Psoas muscle (tissue), 7 donors: ENCODE measurements at regions not wholly inside any gene's neighbourhood (a gene's known extent, or its start where the extent isn't known, plus 50 kb on each side); places are given as distances from the start of the nearest gene placed in this dataset.
A peak's percentile ranks its signal among the peaks of the same experiment; 100 is the strongest.
"Not testable (repeated sequence)": the region's sequence is repeated elsewhere in the genome, so short reads cannot be mapped to it uniquely, and the experiment has no call there.

Experiments
- ATAC-seq, 4 donors: fragments of 200-7000 bp; cut with Tn5 transposase; one replicate each; pipeline ENCODE4 v1.9.1; 2020; ENCODE audit warnings: moderate library complexity in 3 of 4, mild to moderate bottlenecking in 2 of 4
- DNase-seq, 2 donors: peaks; one replicate each; pipeline ENCODE4 v3.0.0-alpha.2; 2020
- H3K27ac ChIP-seq: fragments of 200-600 bp; one replicate; pipeline ENCODE4 v1.8.0; 2022
- H3K27me3 ChIP-seq, 3 donors: fragments of 200-600 bp in 1 of 3; one replicate each; pipeline versions ENCODE4 v1.6.1 to v1.8.0; 2013 to 2022; ENCODE audit warnings: low read length in 2 of 3, mild to moderate bottlenecking in 2 of 3, moderate library complexity in 1 of 3; ENCODE audit not compliant: insufficient read depth in 3 of 3
- H3K36me3 ChIP-seq, 2 donors: fragments of 200-600 bp in 1 of 2; one replicate each; pipeline versions ENCODE4 v1.6.1 to v1.8.0; 2013 to 2022; ENCODE audit warnings: low read depth in 1 of 2, mild to moderate bottlenecking in 1 of 2, moderate library complexity in 1 of 2; ENCODE audit not compliant: insufficient read depth in 1 of 2
- H3K4me1 ChIP-seq: fragments of 200-600 bp; one replicate; pipeline ENCODE4 v1.8.0; 2022
- H3K4me3 ChIP-seq: fragments of 200-600 bp; one replicate; pipeline ENCODE4 v1.8.0; 2022; ENCODE audit warnings: mild to moderate bottlenecking
- H3K9me3 ChIP-seq: fragments of 200-600 bp; one replicate; pipeline ENCODE4 v1.8.0; 2022
- WGBS, 3 donors: extraction: QIAGEN DNeasy Blood & Tissue Kit; methylation state at CpG; one replicate each; pipeline versions ENCODE4 v1.1.6 to v1.1.7; 2013; 5-methylcytosine and 5-hydroxymethylcytosine counted together
- intact Hi-C, 2 donors: fragments of 100-400 bp; cut with DNase I; formaldehyde crosslinking; loops; one replicate each; pipeline versions ENCODE4 v1.11.0 to v1.14.2; 2022
- donor health status: healthy with polysubstance abuse.
- donor health status: DM: no; HTN: no; CAD: no; lungs with moderate emphysema.
- donor health status: Bipolar disorder and iron deficiency.
- donor health status: healthy.
- donor health status: DM: yes; HTN: yes; CAD: no.
- donor health status: DM: no; HTN: no; CAD: no.
- donor health status: DM: yes; HTN: yes; CAD: no.

DNA sequence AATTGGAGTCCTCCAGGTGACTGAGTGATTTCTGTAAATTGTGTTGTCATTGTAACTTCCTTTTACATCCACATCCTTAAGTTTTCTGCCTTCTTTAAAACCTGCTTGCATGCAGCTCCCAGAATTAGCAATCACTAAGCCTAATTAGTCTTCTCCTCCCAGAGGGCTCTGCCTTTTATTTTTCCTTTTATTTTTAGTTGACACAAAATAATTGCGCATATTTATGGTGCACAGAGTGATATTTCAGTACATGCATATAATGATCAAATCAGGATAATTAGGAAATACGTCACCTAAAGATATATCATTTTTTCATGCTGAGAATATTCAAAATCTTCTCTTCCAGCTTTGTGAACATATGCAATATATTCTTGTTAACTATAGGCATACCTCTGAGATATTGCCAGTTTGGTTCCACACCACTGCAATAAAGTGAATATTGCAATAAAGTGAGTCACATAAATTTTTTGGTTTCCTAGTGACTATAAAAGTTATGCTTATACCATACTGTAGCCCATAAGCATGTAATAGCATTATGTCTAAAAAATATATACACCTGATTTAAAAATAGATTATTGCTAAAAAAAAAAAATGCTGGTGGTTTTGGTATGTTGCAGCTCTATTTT, 210.5 kb downstream of the BCL2L11 start:
- H3K4me3 ChIP-seq, intact Hi-C loops, DNase-seq, H3K9me3 ChIP-seq, ATAC-seq, H3K27ac ChIP-seq, H3K27me3 ChIP-seq, H3K4me1 ChIP-seq, H3K36me3 ChIP-seq: not testable (repeated sequence)
- 95 to 100% (median 97%) methylated on average over 2 of the region's 2 CpGs for WGBS, 3 donors

DNA sequence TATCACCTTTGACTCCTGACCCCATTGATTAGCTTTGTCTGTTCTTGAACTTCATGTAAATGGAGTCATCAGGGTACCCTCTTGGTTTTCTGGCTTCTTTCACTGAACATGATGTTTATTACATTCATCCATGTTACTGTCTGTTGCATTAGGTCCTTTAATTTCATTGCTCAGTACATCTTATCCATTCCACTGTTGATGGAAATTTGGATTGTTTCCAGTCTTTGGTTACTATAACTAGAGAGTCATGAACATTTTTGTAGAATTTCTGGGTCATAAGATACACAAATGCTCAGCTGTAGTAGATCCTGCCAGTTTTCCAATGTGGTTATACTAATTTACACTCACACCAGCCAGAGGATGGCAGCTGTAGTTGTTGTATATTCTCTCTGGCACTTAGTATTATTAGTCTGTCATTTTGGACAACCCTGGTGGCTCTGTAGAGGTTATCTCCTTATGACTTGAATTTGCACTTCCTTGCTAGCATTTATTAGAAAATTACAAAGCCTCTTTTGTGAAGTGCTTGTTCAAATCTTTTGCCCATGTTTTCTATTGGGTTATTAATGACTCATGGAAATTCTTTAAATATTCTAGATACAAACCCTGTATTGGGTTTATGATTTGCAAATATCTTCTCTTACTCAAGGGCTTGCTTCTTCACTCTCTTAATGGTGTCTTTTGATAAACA, 214.7 kb downstream of the BCL2L11 start:
- H3K9me3 ChIP-seq, ATAC-seq, H3K36me3 ChIP-seq, DNase-seq, H3K27me3 ChIP-seq, H3K27ac ChIP-seq, H3K4me3 ChIP-seq, H3K4me1 ChIP-seq, intact Hi-C loops: not testable (repeated sequence)

DNA sequence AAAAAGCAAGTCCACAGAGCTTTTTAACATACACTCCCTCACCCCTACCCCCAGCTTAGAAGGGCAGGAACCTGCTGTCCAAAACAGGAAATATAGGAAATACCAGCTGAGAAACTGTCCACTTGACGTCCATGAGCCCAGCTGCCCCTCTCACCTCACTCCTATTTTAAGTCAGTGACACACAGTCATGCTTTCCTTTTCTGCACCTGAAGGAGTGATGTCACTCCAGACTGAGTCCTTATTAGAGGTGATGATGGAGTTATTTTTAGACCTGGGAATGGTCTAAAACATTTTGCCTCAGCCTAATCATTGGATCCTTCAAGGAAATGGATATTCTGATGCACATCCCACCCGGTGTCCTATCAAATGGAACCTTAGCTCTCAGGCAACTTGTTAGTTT, 217.8 kb downstream of the BCL2L11 start:
- H3K27me3 ChIP-seq, intact Hi-C loops, DNase-seq, H3K27ac ChIP-seq, H3K4me1 ChIP-seq, H3K9me3 ChIP-seq, H3K4me3 ChIP-seq, H3K36me3 ChIP-seq: not testable (repeated sequence)
- WGBS, 3 donors: no CpG with 5 or more reads among the region's 2 CpGs
- ATAC-seq: peak; percentile 78 to 96 (median 95)

DNA sequence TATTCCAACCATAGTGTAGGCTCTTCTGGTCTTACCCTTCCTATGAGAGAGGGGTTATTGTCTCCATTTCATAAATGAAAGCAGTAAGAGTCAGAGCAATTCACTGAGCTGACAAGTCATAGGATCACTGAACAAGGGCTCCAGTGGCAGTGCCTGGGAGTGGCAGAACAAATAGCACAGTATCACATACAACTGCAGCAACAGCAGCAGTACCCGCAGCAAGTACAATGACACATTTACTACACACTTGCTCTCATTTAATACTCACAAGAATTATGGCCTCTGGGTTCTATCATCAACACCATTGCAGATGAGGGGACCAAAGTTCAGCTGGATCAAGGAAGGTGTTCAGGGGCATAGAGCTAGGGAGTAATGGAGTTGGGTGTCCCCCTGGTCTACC, 218.8 kb downstream of the BCL2L11 start:
- intact Hi-C loops, H3K4me1 ChIP-seq, H3K4me3 ChIP-seq, H3K27me3 ChIP-seq, H3K9me3 ChIP-seq, ATAC-seq, DNase-seq, H3K36me3 ChIP-seq, H3K27ac ChIP-seq: not testable (repeated sequence)
- WGBS, 3 donors: no CpG with 5 or more reads among the region's 1 CpG

DNA sequence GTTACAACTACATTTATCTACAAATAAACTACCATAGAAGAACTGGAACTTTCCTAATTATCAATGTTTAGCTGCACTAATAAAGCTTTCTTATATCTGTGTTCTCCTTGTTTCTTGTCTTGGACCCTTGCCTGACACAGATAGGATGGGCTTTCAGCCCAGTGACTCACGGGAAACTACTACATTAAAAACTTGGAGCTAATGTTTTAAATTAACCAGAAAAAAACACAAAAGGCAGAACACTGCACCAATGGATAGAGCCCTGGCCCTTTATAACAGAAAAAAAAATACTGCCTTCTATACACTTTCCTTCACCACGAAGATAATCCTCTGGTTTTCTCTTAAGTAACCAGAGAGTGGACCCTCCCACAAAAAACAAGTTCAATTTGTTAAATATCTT, 223.9 kb downstream of the BCL2L11 start:
- WGBS, 3 donors: 41 to 52% (median 46%) methylated on average over 1 to 2 of the region's 2 CpGs

DNA sequence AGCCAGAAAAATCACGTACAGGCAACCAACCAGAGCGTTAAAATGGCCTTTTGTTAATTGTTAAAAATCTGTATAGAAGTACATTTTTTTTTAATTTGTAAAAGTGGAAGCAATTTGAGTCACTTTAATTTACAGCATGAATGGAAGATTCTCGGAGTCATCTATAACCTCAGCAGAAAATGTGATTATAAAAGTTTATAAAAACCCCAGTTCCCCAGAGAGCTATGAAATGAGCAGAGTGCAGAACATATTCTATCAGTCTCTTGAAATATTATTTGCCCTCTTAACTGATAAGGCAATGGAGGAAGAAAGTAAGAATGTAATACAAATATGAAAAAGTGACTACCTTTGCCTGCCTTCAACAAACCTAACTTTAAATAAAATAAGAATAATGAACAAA, 224.7 kb downstream of the BCL2L11 start:
- ATAC-seq, DNase-seq, H3K27me3 ChIP-seq, H3K27ac ChIP-seq, intact Hi-C loops, H3K4me3 ChIP-seq, H3K9me3 ChIP-seq, H3K36me3 ChIP-seq, H3K4me1 ChIP-seq: not testable (repeated sequence)
- WGBS, 3 donors: 69 to 87% (median 72%) methylated on average over 1 of the region's 3 CpGs

More for the DNA sequence above, 223.9 kb downstream of the BCL2L11 start:
- H3K27ac ChIP-seq, H3K4me3 ChIP-seq, H3K4me1 ChIP-seq, H3K36me3 ChIP-seq, intact Hi-C loops, H3K9me3 ChIP-seq, ATAC-seq, DNase-seq, H3K27me3 ChIP-seq: not testable (repeated sequence)

DNA sequence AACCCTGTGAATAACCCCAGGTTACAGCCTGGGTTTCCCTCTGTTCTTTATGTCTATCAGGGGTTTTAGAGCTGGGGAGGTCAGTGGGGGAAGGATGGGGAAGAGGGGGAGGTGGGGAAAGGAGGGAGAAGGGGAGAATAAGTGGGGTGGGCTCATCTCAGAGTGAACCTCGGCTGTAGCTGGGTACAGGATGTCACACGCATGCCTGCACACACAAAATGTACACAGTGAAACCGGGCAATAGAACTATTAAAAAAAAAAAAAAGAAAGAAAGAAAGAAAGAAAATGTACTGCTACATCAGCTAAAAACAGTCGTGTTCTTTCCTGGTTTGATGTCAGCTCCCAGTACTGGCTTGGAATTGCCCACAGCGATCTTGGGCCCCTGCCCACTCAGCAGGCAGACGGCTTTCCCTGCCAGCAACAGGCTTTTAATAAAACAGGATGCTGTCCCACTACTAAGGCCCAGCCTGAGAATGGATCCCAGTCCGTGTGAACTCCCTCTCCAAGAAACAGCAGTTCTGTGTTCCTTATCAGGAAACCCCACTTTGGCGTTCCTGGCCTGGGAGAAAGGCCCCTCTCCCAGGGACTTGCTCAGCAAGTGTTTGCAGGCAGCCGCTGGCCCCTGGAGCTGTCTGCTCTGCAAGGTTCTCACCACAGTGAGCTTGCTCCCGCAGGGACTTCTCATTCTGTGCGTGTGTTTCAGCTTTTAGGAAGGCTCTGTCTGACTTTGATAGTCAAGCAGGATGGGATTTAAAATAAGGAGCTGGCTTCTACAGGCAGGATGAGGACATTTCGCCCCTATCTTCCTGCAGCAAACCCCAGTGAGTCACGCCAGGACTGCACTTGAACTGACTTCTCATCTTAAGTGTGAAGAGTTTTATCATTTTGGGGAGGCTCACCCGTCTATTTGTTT, 225.6 kb downstream of the BCL2L11 start:
- H3K4me1 ChIP-seq, H3K27ac ChIP-seq, H3K9me3 ChIP-seq, H3K27me3 ChIP-seq, H3K36me3 ChIP-seq, intact Hi-C loops, H3K4me3 ChIP-seq: not testable (repeated sequence)
- 23 to 31% (median 26%) methylated on average over 7 to 10 of the region's 14 CpGs for WGBS, 3 donors
- ATAC-seq (peak; percentile 79 to 94 (median 90)), DNase-seq (peak; percentile 55 to 70)

DNA sequence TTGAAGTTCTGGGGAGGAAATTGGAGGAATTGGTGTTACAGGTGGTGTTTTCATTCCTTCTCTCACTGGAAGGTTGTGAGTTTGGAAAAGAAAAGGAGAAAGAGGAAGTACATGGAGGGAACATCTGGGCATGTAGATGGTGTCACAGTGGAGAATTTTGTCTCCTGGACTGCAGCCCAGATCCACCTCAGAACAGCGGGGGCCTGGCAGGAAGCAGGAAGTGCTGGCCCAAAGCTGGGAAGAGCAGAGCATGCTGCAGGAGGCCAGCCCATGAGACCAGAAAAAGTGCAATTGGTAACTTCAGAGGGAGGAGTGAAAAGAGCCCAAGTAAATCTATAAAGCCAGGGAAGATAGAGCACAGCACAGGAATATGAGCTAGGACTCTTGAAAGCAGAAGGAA, 227.0 kb downstream of the BCL2L11 start:
- ATAC-seq: peak in 1 of 4 donors; percentile 35
- WGBS, 3 donors: no CpG with 5 or more reads among the region's 1 CpG

DNA sequence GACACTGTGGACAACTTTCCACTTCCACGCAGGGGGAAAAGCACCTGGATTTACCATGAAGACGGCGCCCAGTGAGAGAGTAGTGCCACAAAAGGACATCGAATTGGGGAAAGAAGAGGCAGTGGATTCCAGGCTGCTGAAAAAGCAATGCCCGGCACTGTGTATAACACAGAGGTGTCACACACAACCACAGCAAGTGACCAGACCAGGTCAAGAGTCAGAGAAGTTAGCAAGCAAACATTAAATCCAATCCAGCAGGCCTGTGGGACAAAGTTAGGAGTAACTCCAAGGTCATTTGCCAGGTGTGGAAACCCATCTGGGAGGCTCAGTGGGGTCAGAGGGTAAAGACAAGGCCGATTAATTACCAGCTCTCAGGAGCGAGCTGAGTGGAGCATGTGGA, 227.6 kb downstream of the BCL2L11 start:
- H3K4me1 ChIP-seq, H3K27me3 ChIP-seq, DNase-seq, ATAC-seq, H3K27ac ChIP-seq, H3K4me3 ChIP-seq, intact Hi-C loops, H3K36me3 ChIP-seq, H3K9me3 ChIP-seq: not testable (repeated sequence)
- no CpG with 5 or more reads among the region's 7 CpGs for WGBS, 3 donors

More for the DNA sequence above, 227.0 kb downstream of the BCL2L11 start:
- H3K36me3 ChIP-seq, H3K27me3 ChIP-seq, H3K4me1 ChIP-seq, H3K27ac ChIP-seq, DNase-seq, H3K4me3 ChIP-seq, intact Hi-C loops, H3K9me3 ChIP-seq: not testable (repeated sequence)

DNA sequence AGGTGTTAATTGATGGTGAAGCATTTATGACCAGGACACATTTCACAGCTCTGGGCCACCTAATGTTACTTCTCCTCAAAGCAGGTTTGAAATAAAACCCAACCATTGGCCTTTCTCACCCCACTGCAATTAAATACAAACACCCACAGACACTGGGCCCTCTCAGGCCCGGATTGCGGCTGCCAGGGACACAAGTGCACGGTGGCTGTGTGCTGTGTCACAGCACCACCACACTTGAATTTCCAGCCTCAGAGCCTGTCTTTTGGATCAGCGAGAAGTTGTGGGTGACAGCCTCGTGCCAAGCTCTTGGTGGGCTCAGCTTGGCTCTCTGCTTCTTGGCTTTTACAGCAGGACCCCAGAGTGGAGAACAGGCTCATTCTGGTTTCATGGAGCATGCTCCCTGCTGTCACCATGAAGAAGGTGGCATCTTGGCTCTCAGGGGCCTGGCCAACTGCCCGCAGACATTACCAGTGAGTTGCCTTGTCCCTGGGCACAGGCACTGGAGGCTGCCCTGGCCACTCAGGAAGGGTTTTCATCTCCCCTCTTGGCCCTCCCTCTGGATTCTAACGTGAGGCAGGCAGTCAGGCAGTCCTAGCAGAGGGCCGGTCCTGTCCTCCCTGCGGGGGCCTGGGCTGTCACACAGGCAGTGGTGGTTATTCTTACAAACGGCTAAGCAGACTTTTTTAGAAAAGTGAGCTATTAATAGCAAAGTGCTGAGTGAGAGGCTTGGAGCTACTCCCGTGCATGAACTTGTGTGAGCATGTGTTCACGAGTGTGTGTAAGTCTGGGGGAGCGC, 234.5 kb downstream of the BCL2L11 start:
- peak overlapping the region; percentile 69 for H3K27ac ChIP-seq
- H3K4me1 ChIP-seq, H3K9me3 ChIP-seq, H3K4me3 ChIP-seq, intact Hi-C loops, H3K36me3 ChIP-seq, H3K27me3 ChIP-seq: not testable (repeated sequence)
- 23 to 29% (median 23%) methylated on average over 8 of the region's 13 CpGs for WGBS, 3 donors
- ATAC-seq: peak; percentile 74 to 93 (median 87)
- peak; percentile 24 to 76 for DNase-seq
